Osteoblast (primary cell): ENCODE measurements at regions not wholly inside any gene's neighbourhood (a gene's known extent, or its start where the extent isn't known, plus 50 kb on each side); places are given as distances from the start of the nearest gene placed in this dataset.

Experiments used
- DNase-seq: peaks from one replicate; pipeline ENCODE4 v3.0.0; 2011; ENCODE audit warnings: low spot score, mixed read lengths; ENCODE audit not compliant: insufficient read length; ENCODE audit errors: missing footprints
- H2AFZ ChIP-seq: 2 replicates; pipeline ENCODE4 v1.6.0; 2011; ENCODE audit warnings: mild to moderate bottlenecking, low read length
- H3K27ac ChIP-seq: 2 replicates; pipeline ENCODE4 v1.5.1; 2011; ENCODE audit warnings: mild to moderate bottlenecking, low read depth, low read length, moderate library complexity
- H3K27me3 ChIP-seq: 2 replicates; pipeline ENCODE4 v1.6.0; 2012; ENCODE audit warnings: mild to moderate bottlenecking, control low read depth, inconsistent platforms, low read length, moderate library complexity; ENCODE audit not compliant: insufficient read depth
- H3K36me3 ChIP-seq: 2 replicates; pipeline ENCODE4 v1.5.1; 2011; ENCODE audit warnings: mild to moderate bottlenecking, low read length, control low read depth, moderate library complexity; ENCODE audit not compliant: insufficient read depth
- H3K4me1 ChIP-seq: 2 replicates; pipeline ENCODE4 v1.5.1; 2011; ENCODE audit warnings: mild to moderate bottlenecking, low read length, control low read depth, moderate library complexity; ENCODE audit not compliant: insufficient read depth
- H3K4me2 ChIP-seq: 2 replicates; pipeline ENCODE4 v1.6.0; 2011; ENCODE audit warnings: mild to moderate bottlenecking, low read length; ENCODE audit not compliant: insufficient read depth
- H3K4me3 ChIP-seq: fragments of 200-600 bp; sonication (generic); 3 replicates; pipeline ENCODE4 v1.5.1; 2012; ENCODE audit warnings: mild to moderate bottlenecking, low read length, inconsistent platforms; ENCODE audit not compliant: insufficient read depth
- H3K79me2 ChIP-seq: 2 replicates; pipeline ENCODE4 v1.6.0; 2012; ENCODE audit warnings: mild to moderate bottlenecking, low read length, control low read depth, inconsistent platforms; ENCODE audit not compliant: insufficient read depth
- H3K9me3 ChIP-seq: 2 replicates; pipeline ENCODE4 v1.5.1; 2011; ENCODE audit warnings: low read depth, low read length, control low read depth
- H4K20me1 ChIP-seq: 2 replicates; pipeline ENCODE4 v1.6.0; 2012; ENCODE audit warnings: mild to moderate bottlenecking, low read length, control low read depth; ENCODE audit not compliant: insufficient read depth
- CTCF ChIP-seq: IDR thresholded peaks from 2 replicates; pipeline ENCODE4 v1.5.1; 2011; ENCODE audit warnings: mild to moderate bottlenecking, low read depth, low read length, moderate library complexity; ENCODE audit errors: extremely low read depth

- no peak for TF ChIP-seq CTCF
- H3K9me3 ChIP-seq, result no peaks in the 10 kb centered on the region
- no peaks in the 10 kb centered on the region for H3K79me2 ChIP-seq
- no peaks in the 10 kb centered on the region for H3K36me3 ChIP-seq
- H3K27me3 ChIP-seq, result no peaks in the 10 kb centered on the region
- no peaks in the 10 kb centered on the region for H3K4me1 ChIP-seq
- no peak overlapping the region for H3K27ac ChIP-seq
- H3K4me3 ChIP-seq, result no peak overlapping the region
- no peak for DNase-seq
- H4K20me1 ChIP-seq, result no peaks in the 10 kb centered on the region
- H3K4me2 ChIP-seq, result no peak overlapping the region
- no peak overlapping the region for H2AFZ ChIP-seq
Measured at GRCh38 chr9:17876687-17877086, 297.8 kb downstream of the SH3GL2 start.

DNA sequence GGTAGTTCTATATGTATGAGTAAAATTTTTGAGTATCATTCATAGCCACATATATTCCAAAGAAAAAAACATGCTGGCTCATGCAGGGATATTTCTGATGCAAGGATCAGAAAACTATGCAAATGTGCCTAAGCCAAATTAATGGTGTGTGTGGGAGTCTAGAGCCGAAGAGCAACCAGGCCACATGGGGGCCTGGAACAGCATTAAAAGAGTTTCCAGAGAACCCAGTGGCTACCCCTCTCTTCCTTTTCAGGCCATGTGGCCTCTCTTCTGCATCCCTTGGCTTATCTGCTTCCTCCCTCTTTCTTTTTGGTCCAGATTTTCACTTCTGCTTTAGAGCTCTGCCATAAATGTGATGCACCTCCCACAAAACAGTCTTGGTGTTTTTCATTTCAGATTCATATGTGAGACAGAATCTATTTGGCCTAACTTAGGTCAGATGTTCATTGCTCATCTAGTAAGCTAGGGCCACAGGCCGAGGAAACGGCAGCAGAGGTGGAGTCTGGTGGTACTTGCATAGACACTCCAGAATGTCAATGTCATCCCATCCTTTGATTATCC is 300.0 kb downstream of the SH3GL2 start:
- Histone ChIP-seq H3K79me2 (no peaks in the 10 kb centered on the region), H3K36me3 (no peaks in the 10 kb centered on the region), H3K27ac (no peak overlapping the region), H3K4me2 (no peak overlapping the region), H3K27me3 (no peaks in the 10 kb centered on the region), H3K4me3 (no peak overlapping the region), H4K20me1 (no peaks in the 10 kb centered on the region), H3K4me1 (no peaks in the 10 kb centered on the region), H2AFZ (no peak overlapping the region), H3K9me3 (no peaks in the 10 kb centered on the region)
- DNase-seq, result no peak
- no peak for TF ChIP-seq CTCF

GRCh38 chr9:17881371-17881770 is 302.5 kb downstream of the SH3GL2 start:
- no peak for TF ChIP-seq CTCF
- Histone ChIP-seq H3K27ac (no peak overlapping the region), H3K79me2 (no peaks in the 10 kb centered on the region), H3K9me3 (no peaks in the 10 kb centered on the region), H3K27me3 (no peaks in the 10 kb centered on the region), H3K36me3 (no peaks in the 10 kb centered on the region), H2AFZ (no peak overlapping the region), H3K4me2 (no peak overlapping the region), H3K4me3 (no peak overlapping the region), H4K20me1 (no peaks in the 10 kb centered on the region), H3K4me1 (no peaks in the 10 kb centered on the region)
- no peak for DNase-seq

DNA sequence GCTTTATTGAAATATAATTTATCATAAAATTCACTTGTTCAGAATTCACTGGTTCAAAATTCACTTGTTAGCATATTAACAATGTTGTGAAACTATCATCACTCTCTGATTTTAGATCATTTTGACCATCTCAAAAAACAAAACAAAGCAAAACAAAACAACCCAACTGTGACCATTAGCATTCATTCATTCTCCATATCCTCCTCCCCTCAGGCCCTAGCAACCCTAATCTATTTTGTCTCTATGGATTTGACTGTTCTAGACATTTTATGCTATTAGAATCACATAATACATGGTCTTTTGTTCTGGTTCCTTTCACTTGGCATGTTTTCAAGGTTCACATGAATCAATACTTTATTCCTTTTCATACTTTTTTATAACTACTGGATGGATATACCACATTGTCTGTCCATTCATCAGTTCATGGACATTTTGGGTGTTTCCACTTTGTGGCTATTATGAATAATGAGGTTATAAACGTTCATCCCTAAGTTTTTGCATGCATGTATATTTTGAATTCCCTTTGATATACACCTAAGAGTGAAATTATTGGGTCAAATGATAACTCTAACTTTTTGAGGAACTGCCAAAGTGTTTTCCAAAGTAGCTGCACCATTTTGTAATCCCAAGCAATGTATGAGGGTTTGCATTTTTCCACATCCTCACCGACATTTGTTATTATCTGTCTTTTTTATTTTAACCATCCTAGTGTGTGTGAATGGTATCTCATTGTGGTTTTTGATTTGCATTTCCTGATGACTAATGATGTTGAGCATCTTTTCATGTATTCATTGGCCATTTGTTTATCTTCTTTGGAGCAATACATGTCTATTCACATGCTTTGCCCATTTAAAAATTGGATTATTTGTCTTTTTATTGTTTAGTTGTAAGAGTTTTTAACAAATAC is 304.1 kb downstream of the SH3GL2 start:
- H3K4me3 ChIP-seq, result no peak overlapping the region
- no peaks in the 10 kb centered on the region for H4K20me1 ChIP-seq
- no peak for DNase-seq
- no peaks in the 10 kb centered on the region for H3K79me2 ChIP-seq
- H3K27ac ChIP-seq, result no peak overlapping the region
- no peaks in the 10 kb centered on the region for H3K9me3 ChIP-seq
- no peak overlapping the region for H3K4me2 ChIP-seq
- no peaks in the 10 kb centered on the region for H3K4me1 ChIP-seq
- H3K36me3 ChIP-seq, result no peaks in the 10 kb centered on the region
- H2AFZ ChIP-seq, result no peak overlapping the region
- TF ChIP-seq CTCF, result no peak
- no peaks in the 10 kb centered on the region for H3K27me3 ChIP-seq
